Germinal center (tissue), 1 donor: ENCODE measurements at regions not wholly inside any gene's neighbourhood (a gene's known extent, or its start where the extent isn't known, plus 50 kb on each side); places are given as distances from the start of the nearest gene placed in this dataset.
A peak's percentile ranks its signal among the peaks of the same experiment; 100 is the strongest.

Source experiments
- DNase-seq: peaks from one replicate; pipeline ENCODE4 v3.0.0; 2012; ENCODE audit warnings: mixed read lengths, low spot score

DNA sequence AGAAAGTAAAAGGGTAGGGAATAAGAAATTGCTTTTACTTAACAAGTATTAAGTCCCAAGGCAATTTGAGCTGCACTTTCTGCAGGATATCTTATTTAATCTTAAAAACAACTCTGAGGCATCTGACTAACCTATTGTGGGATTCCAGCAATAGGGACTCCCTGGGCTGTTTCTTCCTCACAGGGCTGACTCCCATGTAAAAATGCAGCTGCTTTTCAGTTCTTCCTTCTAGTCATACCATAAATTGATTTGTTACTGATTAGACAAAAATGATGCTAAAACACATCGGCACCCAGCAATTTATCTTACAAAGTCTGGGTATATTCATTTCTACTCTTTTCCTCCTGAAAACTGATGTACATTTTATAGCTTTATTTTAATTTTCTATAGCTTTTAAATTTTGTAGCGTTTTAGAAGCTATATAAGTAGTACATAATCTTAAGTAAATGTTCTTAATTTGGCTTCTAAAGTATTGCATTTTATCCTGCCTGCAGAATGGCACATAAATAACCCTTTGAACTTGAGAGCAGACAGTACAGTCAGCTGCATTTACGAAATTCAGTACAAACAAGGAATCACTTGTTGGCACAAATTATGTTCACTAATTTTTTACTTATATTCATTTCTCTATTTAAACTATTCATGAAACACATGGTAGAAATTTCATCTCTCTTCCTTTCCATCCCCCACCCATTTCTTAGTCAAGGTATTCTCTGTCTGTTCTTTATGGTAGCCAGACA is 102.4 kb upstream of the FRY start:
- no peak for DNase-seq

DNA sequence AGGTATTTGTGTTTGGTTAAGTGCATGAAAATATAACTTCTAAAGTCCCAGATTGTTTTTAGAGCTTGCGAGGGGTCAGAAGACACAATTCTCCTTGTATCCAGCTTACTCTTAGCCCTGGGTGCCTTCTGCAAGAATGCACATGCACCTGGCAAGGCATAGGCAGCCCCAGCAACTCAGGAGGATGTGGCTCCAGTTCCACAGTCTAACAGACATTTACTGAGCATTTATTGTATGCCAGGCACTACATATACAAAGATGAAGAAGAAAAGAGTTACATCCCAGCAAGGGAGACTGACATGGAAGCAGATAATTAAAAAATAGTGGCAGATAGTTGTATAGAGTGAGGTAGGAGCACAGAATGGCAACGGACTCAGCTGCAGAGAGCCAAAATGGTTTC is 101.1 kb upstream of the FRY start:
- no peak for DNase-seq

DNA sequence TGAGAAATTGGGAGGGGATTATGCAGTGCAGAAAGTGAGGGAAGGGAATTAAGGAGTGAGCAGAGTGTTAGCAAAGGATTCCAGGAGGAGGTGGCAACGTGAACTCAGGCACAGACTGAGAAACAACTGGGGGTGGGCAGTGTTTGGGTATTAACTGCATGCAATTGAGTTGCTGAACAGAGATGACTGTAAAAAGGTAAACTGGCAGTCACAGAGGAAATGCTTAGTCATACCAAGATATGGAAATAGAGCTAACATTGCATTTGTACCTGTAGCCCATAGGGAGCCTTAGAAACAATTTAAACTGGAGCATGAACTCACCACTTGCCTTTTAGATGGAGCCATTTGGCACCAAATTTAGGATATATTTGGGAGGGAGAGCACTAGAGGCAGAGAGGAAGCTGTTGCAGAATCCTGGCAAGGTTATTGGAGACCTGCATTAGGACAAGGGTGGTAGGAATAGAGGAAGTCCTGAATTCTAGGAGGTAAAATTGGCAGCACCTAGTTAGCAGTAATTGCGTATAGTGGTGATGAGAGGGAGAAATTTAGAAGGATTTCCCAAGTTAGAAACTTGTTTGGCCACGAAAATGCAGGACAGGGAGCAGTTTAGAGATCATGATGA is 100.6 kb upstream of the FRY start:
- no peak for DNase-seq

DNA sequence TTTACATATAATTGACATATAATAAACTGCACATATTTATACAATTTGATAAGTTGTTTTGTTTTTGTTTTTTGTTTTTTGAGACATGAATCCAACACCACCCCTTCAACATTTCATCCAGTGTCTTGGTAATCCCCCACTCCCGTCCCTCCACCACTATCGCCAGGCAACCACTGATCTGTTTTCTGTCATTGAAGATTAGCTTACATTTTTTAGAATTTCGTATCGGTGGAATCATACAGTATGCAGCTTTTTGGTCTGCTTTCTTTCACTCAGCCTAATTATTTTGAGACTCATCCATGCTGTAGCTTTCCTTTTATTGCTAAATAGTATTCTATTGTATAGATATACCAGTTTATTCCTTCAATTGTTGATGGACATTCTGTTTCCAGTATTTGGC is 94.1 kb upstream of the FRY start:
- DNase-seq, result no peak

DNA sequence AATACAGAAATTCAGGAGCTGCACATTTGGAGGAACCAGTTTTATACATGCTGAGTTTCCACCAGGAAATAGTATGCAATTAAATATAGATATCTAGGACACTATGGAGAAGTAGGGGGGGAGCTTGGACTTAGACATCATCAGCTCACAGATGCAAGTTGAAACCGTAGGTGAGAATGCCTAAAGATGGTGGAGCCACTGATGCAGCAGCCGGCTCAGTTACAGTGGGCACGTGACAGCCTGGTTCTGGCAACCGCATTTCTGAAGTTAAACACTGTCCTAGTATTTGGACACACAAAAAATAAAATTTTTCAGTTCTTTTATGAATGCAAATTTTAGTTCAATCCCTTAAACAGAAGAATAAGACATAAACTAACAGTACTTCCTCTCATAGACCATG is 91.5 kb upstream of the FRY start:
- DNase-seq, result no peak

DNA sequence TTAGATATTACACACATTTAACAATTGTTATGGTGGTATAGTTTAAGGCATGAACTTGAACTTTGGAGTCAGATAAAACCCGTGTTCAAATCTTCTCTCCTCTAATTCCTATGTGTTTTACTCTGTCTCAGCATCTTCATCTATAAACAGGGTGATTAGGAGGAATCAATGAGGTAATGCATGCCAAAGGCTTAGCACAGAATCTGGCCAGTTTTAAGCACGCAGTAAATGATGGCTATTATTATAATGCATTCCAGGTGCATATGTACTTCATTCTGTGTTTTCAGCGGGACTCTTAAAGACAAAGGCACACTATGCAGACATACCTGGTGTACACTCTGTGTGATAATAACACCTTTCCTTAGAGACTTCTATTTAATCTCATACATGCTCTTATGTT is 88.0 kb upstream of the FRY start:
- no peak for DNase-seq

DNA sequence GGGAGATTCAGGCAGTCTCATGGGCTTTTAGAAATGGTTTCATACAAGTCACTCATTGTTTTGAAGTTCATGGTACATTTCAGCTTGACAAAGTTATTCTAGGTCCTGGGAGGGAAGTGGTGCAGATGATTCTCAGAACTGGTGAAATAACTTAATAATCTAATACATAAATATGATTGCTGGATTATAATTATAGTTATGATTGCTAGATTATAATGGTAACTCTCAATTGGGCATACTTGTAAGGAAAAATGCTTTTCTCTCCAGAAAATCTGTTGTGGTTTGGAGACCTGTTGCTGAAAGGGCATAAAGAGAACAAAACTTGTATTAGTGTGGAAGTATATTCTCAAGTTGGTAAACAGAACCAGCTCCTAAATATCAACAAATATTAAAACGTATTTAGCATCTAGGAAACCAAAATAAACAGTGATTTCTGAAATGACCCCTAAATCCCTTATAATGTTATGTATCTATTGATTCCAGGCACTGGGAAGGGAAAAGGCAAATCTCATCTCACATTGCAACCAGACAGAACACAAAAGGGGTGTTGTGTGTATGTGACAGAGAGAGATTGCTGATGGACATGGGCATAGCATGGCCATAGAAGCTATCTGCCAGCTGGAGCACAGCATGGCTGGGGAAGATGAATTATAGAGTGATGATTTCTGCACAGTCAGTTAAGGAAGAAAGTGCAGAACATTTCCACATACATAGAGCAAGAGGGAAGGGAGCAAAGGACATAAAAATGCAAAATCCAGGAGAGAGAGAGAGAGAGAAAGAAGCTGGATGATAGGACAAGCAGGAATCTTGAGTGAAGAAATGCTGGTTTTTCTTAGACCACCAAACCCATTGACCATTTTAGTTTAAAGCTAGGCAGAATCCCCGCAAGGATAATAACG is 87.1 kb upstream of the FRY start:
- no peak for DNase-seq

DNA sequence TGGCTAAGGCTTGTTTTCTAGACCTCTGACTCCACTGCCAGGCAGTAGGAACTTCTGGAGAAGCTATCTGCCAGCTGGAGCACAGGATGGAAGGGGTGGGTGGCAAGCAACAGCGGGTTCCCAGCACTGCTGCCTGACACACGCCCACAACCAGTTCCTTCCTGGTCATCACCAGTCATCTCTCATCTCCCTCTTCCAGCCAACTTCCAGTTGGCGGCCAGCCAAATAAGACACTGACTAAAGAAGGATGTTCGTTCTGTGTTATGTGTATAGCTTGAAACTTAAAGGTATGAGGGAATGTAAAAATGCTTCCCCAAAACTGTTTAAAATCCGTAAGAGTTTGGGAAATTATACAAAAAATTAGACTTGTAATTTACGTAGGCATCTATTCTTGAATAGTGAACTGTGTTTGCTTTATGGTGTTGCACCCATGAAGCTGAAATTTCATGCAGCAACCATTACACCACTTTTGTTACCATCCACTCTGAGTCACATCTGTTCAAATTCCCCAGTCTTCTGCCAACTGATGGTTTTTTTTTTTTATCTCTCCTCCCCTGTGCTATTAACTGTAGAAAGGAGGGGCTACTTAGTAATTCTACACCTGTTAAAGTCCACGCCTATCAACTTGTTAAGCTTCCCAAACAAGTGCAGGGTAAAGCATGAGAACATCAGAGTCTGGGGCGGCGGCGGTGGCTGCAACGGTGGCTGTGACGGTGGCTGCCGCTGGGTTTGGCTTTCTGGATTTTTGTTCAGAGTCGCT is 86.2 kb upstream of the FRY start:
- DNase-seq, result no peak

DNA sequence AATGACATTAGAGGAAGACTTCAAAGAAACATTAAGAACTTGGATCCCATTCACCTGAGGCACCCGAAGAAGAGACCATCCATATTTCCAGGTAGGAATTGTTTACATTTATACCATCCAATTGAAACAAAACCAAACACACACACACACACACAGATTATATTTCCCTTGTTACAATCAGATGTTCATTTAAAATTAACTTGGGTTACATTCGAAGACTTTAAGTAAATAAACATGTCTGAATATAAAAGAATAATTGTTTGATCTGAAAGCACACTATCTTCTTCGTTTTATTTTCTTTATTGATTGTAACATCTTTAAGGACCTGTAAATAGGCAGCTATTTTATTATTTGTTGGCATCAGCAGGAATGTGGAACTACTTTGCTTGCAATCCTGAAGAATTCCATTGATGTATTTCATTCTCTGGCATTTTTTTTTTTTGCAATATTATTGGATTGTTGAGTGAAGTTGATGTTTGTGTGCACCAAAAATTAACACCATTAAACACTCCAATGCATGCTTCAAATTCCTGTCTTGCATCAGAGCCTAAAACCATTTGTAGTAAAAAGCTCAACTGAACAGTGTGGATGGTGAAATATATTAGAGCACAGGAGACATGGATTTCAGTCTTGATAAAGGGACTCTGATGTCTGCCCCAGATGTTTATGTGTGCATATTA is 85.3 kb upstream of the FRY start:
- DNase-seq, result no peak

DNA sequence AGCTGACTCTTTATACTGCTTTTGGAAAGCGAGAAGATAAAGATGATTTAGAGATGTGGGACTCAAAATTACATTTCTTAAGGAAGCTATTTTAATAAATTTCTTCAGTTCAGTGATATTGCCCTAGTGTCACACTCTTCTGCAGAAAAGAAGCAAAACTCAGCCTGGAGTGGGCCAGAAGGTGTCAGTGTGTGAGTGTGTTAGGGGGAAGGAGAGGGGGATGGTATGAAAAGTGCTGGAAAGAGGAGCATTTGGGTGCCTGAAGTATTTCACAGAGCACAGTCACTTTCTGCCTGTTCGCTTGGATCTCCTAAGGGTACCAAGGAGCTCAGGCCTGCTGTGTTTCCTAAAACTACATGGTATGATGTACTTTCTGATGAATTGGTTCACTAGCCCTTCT is 84.5 kb upstream of the FRY start:
- no peak for DNase-seq

DNA sequence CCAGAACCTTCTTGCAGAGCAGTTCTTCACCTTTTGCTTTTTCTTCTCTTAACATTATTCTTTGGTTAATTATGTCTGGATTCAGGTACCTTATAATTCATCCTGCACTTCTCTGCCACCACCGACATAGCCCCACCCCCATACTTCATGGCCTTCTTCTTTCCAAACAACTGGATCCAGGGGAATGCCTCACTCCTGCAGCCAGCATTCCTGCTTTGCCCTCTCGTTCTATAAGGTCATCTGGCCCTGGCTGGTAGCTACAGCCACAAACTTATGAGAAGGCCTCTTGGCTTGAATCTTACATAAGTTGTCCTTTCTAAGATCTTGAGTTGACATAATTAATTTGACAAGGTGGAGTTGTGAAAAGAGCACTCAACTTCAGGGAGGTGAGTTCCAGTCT is 84.1 kb upstream of the FRY start:
- DNase-seq, result no peak

DNA sequence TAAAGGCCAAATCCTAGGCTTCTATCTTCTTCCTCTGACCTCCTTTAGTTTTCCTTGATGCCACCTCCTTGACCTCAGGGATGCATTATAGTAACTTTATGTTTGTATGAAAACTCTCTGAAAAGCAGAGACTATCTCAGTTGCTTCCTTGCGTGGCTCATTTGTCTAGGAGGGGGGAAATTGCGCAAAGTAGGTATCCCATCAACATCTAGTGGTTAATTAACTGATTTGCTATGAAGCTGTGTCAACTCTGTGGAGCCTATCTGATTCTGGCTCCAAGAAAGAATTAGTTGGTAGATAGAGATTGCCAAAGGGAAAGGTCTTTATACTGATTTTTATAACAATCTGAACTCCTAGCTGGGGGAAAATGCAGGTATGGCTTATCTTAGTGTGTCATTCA is 82.1 kb upstream of the FRY start:
- DNase-seq, result no peak

DNA sequence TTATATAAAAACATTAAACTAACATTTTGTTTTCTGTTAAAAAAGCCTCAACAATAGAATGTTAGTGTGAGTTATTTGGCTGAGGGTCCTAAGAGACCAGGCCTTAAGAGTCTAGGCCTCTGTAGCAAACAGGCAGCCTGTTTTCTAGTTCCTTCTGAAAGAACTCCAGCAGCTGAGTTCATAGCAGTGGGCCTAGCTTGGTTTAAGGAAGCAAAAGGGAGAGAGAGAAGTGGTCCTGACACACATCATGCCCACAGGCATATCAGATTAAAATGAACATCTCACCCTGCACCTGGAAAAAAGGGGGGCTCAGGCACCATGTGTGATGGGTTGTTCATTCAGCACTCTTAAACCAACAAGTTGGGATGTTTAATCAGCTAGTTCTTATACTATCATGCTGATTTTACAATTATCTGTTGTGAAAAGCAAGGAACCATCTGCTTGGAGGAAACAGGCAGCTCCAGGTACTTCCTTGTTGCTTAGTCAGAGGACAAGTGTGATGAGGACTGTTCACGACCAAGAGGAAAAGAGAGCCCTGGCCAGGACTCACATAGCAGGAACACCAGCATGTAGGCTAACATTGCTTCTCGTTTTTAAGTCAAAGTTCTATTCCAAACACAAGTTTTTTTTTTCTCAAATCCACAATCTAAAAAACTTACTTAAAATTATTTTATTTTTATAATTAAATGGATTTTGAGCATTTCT is 81.3 kb upstream of the FRY start:
- no peak for DNase-seq

DNA sequence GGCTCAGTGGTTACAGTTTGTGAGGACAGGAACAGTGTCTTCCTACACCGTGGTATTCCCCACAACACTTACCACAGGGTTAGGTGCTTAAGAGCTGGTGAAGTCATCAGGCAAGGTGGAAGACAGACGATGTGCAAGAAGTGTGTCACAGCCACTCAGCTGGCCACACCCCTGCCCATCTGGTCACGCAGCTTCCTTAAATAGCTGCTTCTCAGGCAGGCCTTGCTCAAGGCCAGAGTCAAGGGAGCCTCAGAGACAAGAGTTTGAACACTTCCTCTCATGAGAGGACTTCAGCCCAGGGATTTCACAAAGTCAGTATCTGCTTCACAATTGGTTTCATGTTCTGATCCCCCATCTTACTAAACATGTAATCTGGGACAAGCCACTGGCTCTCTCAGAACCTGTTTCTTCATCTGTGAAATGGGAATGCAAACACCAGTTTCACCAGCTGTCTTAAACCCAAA is 80.3 kb upstream of the FRY start:
- no peak for DNase-seq

DNA sequence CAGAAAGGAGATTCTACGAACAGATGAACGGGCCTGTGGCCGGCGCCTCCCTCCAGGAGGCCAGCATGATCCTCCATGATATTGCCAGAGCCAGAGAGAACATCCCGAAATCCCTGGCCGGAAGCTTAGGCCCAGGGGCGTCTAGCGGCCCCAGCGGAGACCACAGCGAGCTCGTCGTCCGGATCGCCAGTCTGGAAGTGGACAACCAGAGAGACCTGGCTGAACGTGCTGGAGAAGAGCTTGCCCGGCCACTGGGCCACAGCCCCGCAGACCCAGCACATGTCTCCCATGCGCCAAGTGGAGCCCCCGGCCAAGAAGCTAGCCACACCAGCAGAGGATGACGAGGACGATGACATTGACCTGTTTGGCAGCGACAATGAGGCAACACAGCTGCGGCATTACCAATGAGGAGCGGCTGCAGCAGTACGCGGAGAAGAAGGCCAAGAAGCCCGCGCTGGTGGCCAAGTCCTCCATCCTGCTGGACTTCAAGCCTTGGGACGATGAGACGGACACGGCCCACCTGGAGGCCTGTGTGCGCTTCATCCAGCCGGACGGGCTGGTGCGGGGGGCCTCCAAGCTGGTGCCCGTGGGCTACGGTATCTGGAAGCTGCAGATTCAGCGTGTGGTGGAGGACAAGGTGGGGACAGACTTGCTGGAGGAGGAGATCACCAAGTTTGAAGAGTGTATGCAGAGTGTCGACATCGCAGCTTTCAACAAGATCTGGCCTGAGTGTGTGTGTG is 78.8 kb upstream of the FRY start:
- no peak for DNase-seq

DNA sequence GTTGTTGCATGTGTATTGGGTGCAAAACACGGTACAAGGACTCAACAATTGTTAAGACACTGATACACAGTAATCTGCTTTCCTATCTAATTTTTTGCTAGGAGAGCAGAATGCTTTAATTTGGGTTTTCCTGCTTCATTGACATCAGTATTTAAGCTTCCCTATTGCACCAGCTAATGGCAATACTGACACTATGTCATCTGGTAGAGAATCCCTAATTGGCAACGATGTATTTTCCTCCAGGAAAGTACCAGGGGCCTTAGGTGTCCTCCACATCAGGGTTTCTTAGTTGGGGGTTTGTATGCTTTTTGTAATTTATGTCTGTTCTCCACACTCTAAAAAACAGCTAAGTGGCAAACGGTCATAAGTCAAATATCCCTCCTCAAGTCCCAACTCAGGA is 76.5 kb upstream of the FRY start:
- no peak for DNase-seq

DNA sequence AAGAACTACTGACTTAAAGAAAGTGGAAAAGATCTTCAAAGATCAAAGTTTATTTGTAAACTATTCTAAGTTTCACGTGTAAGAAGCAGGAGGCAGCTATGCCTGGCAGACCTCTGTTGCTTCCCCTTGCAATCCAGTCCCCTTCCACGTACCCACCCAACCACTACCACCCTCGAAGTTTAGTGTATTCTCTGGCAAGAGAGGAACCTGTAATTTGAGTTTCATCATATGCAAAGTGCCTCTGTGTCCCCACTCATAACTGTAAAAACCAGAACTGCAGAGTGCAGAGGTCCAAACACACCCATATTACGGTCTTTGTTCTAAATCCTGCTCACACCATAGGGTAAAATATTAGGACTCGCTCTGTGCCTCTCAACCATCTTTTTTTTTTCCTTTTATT is 75.8 kb upstream of the FRY start:
- DNase-seq, result peak; percentile 5

DNA sequence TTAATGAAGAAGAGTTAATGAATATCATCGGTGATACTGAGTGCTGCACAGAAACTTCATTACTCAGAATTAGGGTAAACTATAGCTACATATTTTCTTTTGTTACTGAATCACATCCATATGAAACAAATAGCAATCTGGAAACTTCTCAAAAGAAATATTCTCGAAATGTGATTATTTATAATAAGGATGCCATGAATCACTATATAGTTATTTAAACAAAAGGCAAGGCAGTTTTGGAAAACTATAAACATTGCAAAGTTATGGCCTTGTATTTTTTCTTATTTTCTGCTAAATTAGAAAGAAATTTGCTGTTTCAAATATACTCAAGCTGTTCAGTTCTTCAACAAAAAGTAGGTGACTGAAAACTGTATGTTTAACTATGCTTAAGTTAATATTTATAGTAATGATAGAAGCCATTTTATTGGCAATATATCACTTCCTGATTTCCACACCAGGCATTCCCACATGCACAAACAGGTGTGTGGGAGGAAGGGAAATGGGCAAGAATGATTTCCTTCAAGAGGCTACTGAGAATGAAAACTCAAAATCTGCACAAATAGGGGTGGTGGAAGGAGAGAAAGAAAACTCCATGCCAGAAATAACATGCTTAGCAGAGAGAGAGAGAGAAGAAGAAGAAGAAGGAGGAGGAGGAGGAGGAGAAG is 74.5 kb upstream of the FRY start:
- DNase-seq, result no peak

DNA sequence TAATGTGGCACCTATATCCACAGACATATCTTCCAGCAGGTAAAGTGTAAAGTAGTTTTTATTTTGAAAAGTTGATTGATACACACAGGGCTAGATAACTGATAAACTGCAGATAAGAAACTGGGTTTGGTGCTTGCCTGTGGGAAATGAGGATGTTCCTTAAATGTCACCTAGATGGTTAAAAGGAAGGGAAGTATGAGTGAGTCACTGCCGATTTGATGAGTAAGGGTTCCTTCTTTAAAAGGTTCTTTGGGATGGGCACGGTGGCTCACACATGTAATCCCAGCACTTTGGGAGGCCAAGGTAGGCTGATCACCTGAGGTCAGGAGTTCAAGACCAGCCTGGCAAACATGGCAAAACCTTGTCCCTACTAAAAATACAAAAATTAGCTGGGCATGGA is 73.8 kb upstream of the FRY start:
- no peak for DNase-seq
